HUES48 (cell line): ENCODE measurements at regions not wholly inside any gene's neighbourhood (a gene's known extent, or its start where the extent isn't known, plus 50 kb on each side); places are given as distances from the start of the nearest gene placed in this dataset.

Experiments used
- H3K27ac ChIP-seq: one replicate; pipeline ENCODE4 v1.7.0; 2013; ENCODE audit warnings: low read depth, low read length, inconsistent platforms
- H3K27me3 ChIP-seq: 2 replicates; pipeline ENCODE4 v1.6.1; 2013; ENCODE audit warnings: mild to moderate bottlenecking, low read length; ENCODE audit not compliant: control insufficient read depth, insufficient read depth
- H3K36me3 ChIP-seq: 2 replicates; pipeline ENCODE4 v1.6.1; 2013; ENCODE audit warnings: low read length; ENCODE audit not compliant: control insufficient read depth, insufficient read depth
- H3K4me1 ChIP-seq: 2 replicates; pipeline ENCODE4 v1.6.1; 2013; ENCODE audit warnings: mild to moderate bottlenecking, low read length; ENCODE audit not compliant: control insufficient read depth, insufficient read depth
- H3K4me3 ChIP-seq: 2 replicates; pipeline ENCODE4 v1.5.1; 2013; ENCODE audit warnings: mild to moderate bottlenecking, low read depth, low read length
- H3K9ac ChIP-seq: 2 replicates; pipeline ENCODE4 v1.6.1; 2013; ENCODE audit warnings: mild to moderate bottlenecking, low read depth, low read length, moderate library complexity
- H3K9me3 ChIP-seq: 2 replicates; pipeline ENCODE4 v1.6.1; 2013; ENCODE audit warnings: low read length; ENCODE audit not compliant: control insufficient read depth, insufficient read depth

DNA sequence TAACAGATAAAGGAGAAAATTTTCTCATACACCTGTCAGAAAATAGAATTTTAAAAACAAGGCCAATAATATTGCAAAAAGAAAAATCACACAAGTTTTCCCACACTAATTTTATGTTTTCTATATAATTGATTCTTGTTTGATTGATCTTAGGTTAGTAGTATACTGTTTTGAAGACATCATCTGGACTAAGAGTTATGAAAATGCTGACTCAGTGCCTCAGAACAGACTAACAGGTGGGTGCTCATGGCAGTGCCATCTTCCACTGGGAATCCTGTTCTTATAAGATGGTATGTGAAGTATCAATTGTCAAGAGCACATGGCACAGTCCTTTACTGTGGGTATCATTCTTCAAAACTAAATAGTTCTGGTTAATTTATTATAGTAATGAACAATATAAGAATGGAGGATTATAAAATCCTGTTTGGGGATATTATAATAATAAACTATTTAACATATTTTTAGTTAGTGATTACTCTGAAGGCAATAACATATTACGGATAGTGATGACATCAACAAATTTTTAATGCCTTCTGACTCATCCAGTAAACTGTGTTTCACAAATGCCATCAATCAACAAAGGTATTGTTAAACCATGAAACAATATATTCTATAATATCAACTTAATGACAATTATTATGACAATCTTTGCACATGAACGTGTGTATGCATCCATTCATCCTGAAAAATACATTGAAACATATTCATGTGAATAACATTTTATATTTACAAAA is 384.6 kb upstream of the KHDRBS2 start:
- Histone ChIP-seq H3K4me1 (no peaks in the 10 kb centered on the region), H3K9me3 (no peaks in the 10 kb centered on the region), H3K27me3 (no peaks in the 10 kb centered on the region), H3K36me3 (no peaks in the 10 kb centered on the region), H3K4me3 (no peak overlapping the region), H3K27ac (no peak overlapping the region), H3K9ac (no peak overlapping the region)

DNA sequence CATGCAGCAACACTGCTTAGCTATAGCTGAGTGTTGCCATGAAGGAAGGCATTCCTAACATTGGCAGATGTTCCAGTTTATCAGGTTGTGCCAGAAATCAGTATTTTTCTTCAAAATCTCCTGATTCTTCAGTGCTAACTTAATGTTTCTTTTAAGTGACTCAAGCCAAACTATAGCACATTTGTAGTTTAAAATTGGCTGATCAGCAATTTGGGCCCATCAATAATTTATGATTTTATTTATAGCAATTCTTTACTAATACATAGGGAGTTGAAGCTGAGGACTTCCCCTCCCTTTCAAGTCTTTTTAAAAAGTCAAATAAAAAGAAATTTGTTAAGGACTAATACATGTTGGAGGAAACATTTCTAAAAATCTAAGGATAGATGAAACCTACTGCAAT is 383.8 kb upstream of the KHDRBS2 start:
- Histone ChIP-seq H3K4me3 (no peak overlapping the region), H3K27ac (no peak overlapping the region), H3K9me3 (no peaks in the 10 kb centered on the region), H3K36me3 (no peaks in the 10 kb centered on the region), H3K9ac (no peak overlapping the region), H3K4me1 (no peaks in the 10 kb centered on the region), H3K27me3 (no peaks in the 10 kb centered on the region)

DNA sequence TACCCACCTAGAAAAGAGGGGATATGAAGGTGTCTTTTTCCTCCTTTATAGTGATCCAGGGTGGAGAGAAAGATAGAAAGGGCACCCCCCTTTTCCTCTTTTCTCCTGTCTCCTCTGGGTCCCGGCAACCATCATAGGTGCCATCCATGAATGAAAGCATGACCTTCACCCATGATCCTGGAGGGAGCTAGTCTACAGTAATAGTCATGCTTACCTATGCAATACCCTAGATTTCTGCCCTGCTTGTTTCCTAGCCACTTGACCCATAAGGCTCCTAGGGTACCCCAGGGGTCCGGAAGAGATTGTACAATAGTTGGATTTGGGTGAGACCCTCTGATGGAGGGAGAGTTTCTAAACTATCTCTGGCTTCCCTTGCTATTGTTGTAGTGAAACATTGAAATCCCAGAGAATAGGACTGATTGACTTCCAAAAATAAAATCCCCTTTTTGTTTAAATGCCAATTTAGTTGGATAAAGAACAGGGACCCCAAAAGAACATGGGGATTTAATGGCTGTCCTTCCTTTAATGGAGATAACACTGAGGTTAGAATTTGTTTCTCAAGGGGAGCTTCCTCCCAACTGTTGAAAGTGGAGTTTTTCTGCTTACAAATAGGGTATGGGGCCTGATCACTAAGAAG is 366.8 kb upstream of the KHDRBS2 start:
- Histone ChIP-seq H3K4me3 (no peak overlapping the region), H3K9me3 (peaks cover 73% of the 10 kb centered on the region), H3K9ac (no peak overlapping the region), H3K4me1 (no peaks in the 10 kb centered on the region), H3K27me3 (no peaks in the 10 kb centered on the region), H3K27ac (no peak overlapping the region), H3K36me3 (no peaks in the 10 kb centered on the region)

DNA sequence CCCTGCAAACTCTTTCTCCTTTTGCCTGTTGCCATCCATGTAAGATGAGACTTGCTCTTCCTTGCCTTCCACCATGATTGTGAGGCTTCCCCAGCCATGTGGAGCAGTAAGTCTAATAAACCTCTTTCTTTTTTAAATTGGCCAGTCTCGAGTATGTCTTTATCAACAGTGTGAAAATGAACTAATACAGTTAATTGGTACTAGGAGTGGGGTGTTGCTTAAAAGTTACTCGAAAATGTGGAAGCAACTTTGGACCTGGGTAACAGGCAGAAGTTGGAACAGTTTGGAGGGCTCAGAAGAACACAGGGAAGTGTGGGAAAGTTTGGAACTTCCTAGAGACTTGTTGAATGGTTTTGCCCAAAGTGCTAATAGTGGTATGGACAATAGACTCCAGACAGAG is 359.2 kb upstream of the KHDRBS2 start:
- no peaks in the 10 kb centered on the region for H3K36me3 ChIP-seq
- no peak overlapping the region for H3K9ac ChIP-seq
- no peaks in the 10 kb centered on the region for H3K27me3 ChIP-seq
- H3K4me1 ChIP-seq = no peaks in the 10 kb centered on the region
- H3K27ac ChIP-seq = no peak overlapping the region
- H3K4me3 ChIP-seq = no peak overlapping the region
- peaks cover 59% of the 10 kb centered on the region for H3K9me3 ChIP-seq

DNA sequence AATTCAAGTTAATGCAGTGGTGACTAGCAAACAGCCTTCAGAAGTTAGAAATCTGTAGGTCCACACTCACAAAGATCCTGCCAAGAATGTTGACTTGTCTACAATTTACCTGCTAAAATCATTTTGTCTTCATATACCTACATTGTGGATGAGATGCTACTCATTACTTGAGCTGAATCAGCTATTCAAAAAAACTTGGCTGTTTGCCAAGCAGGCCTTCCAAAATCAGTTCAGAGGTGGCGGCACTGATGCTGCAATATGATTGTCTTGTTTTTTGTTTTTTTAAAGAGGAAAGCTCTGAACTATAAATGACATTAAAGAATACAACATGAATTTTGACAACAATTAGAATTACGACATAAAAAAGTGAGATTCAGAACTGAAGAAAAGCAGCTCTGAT is 354.7 kb upstream of the KHDRBS2 start:
- Histone ChIP-seq H3K36me3 (no peaks in the 10 kb centered on the region), H3K9me3 (peaks cover 25% of the 10 kb centered on the region), H3K9ac (no peak overlapping the region), H3K27ac (no peak overlapping the region), H3K4me1 (no peaks in the 10 kb centered on the region), H3K27me3 (no peaks in the 10 kb centered on the region), H3K4me3 (no peak overlapping the region)

DNA sequence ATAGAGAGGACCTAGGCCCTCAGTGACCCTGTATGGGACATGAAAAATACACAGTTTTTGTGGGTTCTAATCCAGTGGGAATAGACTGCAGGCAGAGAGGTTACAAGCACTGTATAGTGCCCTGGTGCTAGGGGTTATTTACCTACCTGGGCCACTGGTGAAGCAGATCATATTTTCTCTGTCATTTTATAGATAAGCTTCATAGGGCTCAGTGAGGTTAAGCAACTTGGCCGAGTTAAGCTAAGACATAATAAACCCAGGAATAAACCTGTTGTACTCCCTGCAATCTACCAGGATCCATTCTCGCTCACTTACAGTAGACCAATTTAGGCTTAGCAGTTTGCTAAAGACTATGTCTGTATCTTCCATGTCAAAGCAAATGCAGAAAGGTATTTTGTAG is 340.6 kb upstream of the KHDRBS2 start:
- no peaks in the 10 kb centered on the region for H3K9me3 ChIP-seq
- no peak overlapping the region for H3K27ac ChIP-seq
- no peak overlapping the region for H3K9ac ChIP-seq
- H3K27me3 ChIP-seq = no peaks in the 10 kb centered on the region
- no peak overlapping the region for H3K4me3 ChIP-seq
- no peaks in the 10 kb centered on the region for H3K36me3 ChIP-seq
- peaks cover 9% of the 10 kb centered on the region for H3K4me1 ChIP-seq

DNA sequence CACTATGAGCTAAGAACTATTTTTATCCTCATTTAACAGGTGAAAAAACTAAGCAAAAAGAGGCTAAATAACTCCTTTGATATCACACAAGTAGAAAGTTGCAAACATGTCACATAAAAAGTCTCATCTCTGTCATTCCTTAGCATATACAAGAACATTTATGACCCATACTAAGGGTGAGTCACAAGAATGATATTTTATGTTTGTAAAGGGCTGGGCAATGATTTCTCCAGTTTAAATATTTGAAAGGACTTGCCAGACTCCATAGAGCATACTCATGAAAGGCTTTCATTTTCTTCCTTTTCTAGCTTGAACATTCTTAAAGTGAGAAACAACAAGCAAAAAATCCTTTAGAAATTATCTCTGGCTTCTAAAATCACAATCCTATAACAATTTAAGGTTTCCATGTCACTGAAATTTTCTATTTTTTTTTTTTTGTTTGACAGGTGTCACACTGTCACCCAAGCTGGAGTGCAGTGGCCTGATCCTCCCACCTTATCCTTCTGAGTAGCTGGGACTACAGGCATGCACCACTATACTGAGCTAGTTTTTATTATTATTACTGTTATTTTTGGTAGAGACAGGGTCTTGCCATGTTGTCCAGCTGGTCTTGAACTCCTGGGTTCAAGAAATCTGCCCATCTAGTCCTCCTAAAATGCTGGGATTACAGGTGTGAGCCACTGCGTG is 338.0 kb upstream of the KHDRBS2 start:
- H3K36me3 ChIP-seq = no peaks in the 10 kb centered on the region
- no peaks in the 10 kb centered on the region for H3K9me3 ChIP-seq
- H3K9ac ChIP-seq = no peak overlapping the region
- no peak overlapping the region for H3K4me3 ChIP-seq
- H3K4me1 ChIP-seq = no peaks in the 10 kb centered on the region
- H3K27ac ChIP-seq = no peak overlapping the region
- no peaks in the 10 kb centered on the region for H3K27me3 ChIP-seq

DNA sequence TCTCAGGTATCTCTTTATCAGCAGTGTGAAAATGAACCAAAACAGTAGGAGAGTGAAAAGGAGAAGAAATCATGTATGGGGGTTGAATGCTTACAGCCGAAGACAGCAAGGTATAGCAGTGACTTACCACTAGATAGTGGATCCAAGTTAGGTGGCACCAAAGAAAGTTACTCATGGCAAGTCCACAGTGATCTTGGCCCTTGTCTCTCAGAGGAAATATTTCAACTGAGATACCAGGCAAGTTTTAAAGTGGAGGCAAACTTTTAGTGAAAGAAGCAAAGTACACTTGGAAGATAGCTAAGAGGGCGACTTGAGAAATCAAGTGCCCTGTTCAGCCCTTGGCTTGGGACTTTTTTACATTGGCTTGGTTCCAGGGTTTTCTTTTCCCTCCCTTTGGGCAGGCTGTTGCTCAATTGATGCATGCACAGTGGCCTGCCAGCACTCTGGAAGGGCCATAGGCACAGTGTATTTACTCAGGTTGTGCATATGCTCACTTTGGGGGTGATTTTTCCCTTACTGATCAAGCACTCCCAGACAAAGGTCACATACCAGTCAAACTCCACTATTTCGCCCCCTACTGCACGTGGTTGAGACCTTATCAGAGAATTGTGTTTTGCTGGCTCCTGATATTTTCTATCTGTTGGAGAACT is 329.5 kb upstream of the KHDRBS2 start:
- no peak overlapping the region for H3K9ac ChIP-seq
- H3K4me1 ChIP-seq = no peaks in the 10 kb centered on the region
- H3K9me3 ChIP-seq = peaks cover 2% of the 10 kb centered on the region; the same call in 1 of the 2 replicates
- no peaks in the 10 kb centered on the region for H3K36me3 ChIP-seq
- no peaks in the 10 kb centered on the region for H3K27me3 ChIP-seq
- no peak overlapping the region for H3K27ac ChIP-seq
- no peak overlapping the region for H3K4me3 ChIP-seq

DNA sequence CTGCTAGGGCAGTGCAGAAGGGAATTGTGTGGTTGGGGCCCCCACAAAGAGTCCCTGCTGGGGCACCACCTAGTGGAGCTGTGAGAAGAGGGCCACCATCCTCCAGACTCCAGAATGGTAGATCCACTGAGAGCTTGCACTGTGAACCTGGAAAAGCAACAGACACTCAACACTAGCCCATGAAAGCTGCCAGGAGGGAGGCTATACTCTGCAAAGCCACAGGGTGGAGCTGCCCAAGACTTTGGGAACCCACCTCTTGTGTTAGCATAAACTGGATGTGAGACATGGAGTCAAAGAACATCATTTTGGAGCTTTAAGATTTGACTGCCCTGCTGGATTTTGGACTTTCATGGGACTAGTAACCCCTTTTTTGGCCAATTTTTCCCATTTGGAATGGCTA is 328.4 kb upstream of the KHDRBS2 start:
- Histone ChIP-seq H3K4me3 (no peak overlapping the region), H3K9ac (no peak overlapping the region), H3K27ac (no peak overlapping the region), H3K9me3 (peaks cover 4% of the 10 kb centered on the region; the same call in 1 of the 2 replicates), H3K4me1 (no peaks in the 10 kb centered on the region), H3K36me3 (no peaks in the 10 kb centered on the region), H3K27me3 (no peaks in the 10 kb centered on the region)

DNA sequence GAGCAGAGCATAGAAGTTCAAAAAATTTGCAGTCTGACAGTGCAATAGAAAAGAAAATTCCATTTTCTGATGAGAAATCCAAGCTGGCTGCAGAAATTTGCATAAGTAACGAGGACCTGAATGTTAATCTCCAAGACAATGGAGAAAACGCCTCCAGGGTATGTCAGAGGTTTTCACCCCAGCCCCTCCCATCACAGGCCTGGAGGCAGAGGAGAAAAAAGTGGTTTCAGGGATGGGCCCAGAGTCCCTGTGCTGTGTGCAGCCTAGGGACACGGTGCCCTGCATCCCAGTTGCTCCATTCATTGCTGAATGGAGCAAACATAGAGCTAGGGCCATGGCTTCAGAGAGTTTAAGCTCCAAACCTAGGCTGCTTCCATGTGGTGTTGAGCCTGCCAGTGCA is 327.9 kb upstream of the KHDRBS2 start:
- Histone ChIP-seq H3K27ac (no peak overlapping the region), H3K4me3 (no peak overlapping the region), H3K9ac (no peak overlapping the region), H3K27me3 (no peaks in the 10 kb centered on the region), H3K36me3 (no peaks in the 10 kb centered on the region), H3K4me1 (peaks cover 5% of the 10 kb centered on the region), H3K9me3 (peaks cover 4% of the 10 kb centered on the region; the same call in 1 of the 2 replicates)

DNA sequence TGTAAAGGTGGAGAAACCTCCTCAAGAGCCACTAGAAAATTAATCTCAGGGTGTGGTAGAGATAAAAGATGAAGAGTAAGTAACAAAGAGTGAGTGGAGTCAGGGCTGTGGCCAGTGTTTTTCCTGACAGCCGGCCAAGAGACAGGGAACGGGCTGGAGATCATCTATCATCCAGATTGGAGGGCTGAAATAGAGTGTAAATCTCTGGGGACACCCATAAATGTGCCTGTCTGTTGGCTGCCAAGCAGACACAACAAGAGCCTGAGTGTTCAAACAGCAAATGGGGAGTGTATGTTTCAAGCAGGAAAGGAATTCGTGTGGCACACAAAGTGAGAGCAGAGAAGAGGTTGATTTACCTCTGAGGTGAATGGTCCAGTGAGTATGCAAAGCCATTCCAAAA is 326.4 kb upstream of the KHDRBS2 start:
- no peaks in the 10 kb centered on the region for H3K27me3 ChIP-seq
- H3K4me3 ChIP-seq = no peak overlapping the region
- peaks cover 4% of the 10 kb centered on the region; the same call in 1 of the 2 replicates for H3K9me3 ChIP-seq

More for the DNA sequence above, 326.4 kb upstream of the KHDRBS2 start:
- Histone ChIP-seq H3K9ac (no peak overlapping the region), H3K27ac (no peak overlapping the region), H3K4me1 (peaks cover 7% of the 10 kb centered on the region), H3K36me3 (no peaks in the 10 kb centered on the region)
